ENCODE measurements at regions not wholly inside any gene's neighbourhood (a gene's known extent, or its start where the extent isn't known, plus 50 kb on each side); places are given as distances from the start of the nearest gene placed in this dataset.

DNA sequence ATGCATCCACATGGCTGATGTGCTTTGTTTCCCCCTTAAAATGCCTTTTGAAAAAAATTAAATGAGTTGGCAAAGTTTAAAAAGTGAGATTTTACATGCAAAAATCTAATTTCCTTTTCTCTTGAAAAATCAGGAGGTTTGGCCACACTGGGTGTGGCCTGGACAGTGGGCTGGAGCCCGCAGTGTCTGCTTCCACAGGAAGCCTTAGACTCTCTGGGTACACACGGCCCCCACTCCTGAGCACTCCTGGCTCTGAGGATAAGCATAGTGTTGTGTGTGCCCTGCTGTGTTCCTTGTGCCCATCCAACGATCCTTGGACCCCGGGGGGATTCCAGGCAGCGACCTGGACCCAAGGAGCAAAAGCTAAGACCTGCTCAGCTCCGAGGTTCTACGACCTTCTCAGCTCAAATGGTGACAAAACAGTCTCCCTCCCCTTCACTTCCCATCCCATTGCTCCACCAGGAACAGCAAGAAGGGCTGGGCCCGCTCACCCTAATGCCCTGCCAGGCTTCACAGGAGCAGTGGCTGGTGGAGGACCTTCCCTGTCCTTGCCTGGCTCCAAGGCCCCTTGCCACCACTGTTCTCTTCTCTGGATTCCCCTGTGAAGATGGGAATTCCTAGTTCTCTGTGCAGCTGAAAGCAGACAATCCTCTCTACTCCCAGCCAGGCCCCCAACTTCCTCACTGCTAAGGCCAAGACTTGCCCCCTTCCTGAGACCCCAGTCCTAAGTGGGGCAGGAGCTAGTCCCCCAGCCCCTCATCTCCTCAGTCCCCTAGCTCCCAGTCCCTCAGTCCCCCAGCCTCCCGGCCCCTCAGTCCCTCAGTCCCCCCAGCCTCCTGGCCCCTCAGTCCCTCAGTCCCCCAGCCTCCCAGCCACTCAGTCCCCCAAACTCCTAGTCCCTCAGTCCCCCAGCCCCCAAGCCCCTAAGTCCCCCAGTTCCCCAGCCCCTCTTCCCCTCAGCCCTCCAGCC, 395.8 kb downstream of the PTPRU start:
- SMC1A ChIA-PET (ENCODE audit: uncharacterized antibody, unreplicated experiment) = no interaction called here
- H3K79me2 ChIP-seq (ENCODE audit: control insufficient read depth, insufficient read depth, low read length) = no peaks in the 10 kb centered on the region

More for the DNA sequence above, 395.8 kb downstream of the PTPRU start:
- POLR2A ChIA-PET = no interaction called here
- CTCF ChIA-PET = no interaction called here
- FAIRE-seq = no peak
- H3K4me2 ChIP-seq (ENCODE audit: control insufficient read depth, insufficient read depth) = no peak overlapping the region
- intact Hi-C loops (cut with micrococcal nuclease; ENCODE audit: unreplicated experiment) = no loop called here
- no peaks in the 10 kb centered on the region for H3K36me3 ChIP-seq (ENCODE audit: control insufficient read depth in 2 of 2, insufficient read depth in 2 of 2, low read length in 1 of 2)
- no peaks in the 10 kb centered on the region for H4K20me1 ChIP-seq (ENCODE audit: control insufficient read depth, insufficient read depth)
- H3K4me3 ChIP-seq = no peak overlapping the region
- no peaks in the 10 kb centered on the region for H3K4me1 ChIP-seq (ENCODE audit: control insufficient read depth, insufficient read depth, low read length)
- RAD21 ChIA-PET (ENCODE audit: unreplicated experiment) = no interaction called here
- no peak overlapping the region for H3K9ac ChIP-seq (ENCODE audit: control insufficient read depth, insufficient read depth, low read length)
- no peak for DNase-seq (ENCODE audit: low read depth, low spot score)
- ATAC-seq = no peak
- WGBS (ENCODE audit: insufficient coverage, insufficient replicate concordance, low lambda C conversion rate, missing lambda C conversion rate) = 7% methylated on average over 7 of the region's 9 CpGs
- no peak overlapping the region for H2AFZ ChIP-seq (ENCODE audit: control insufficient read depth, low read depth, low read length)
- no peaks in the 10 kb centered on the region for H3K9me3 ChIP-seq (replicated peaks; ENCODE audit: control insufficient read depth, insufficient read depth, low read length)
- no TSS peak for BruUV-seq (replicated peaks)
- in situ Hi-C loops (cut with MboI) = no loop called here
- H3K27ac ChIP-seq (ENCODE audit: control insufficient read depth, insufficient read depth) = no peak overlapping the region
- TF ChIP-seq RUNX3 (IDR thresholded peaks at IDR 0.05; ENCODE audit: low read length) (no peak), POU2F2 (IDR thresholded peaks at IDR 0.05; ENCODE audit: borderline replicate concordance, low read depth, low read length) (no peak), FOS (IDR thresholded peaks at IDR 0.05; ENCODE audit: borderline replicate concordance, extremely low read depth, insufficient read length) (no peak), EED (IDR thresholded peaks at IDR 0.05; ENCODE audit: low read depth) (no peak), TBL1XR1 (IDR thresholded peaks at IDR 0.05; ENCODE audit: low read depth, low read length) (no peak), EP300 (IDR thresholded peaks at IDR 0.05; ENCODE audit: borderline replicate concordance in 1 of 2, control insufficient read depth in 1 of 2, low read depth in 2 of 2, low read length in 2 of 2) (no peak), NKRF (conservative IDR thresholded peaks at IDR 0.05) (no peak), ZBTB11 (CRISPR knock-in tag; IDR thresholded peaks at IDR 0.05) (no peak)
- TF ChIP-seq, protein P1, sequence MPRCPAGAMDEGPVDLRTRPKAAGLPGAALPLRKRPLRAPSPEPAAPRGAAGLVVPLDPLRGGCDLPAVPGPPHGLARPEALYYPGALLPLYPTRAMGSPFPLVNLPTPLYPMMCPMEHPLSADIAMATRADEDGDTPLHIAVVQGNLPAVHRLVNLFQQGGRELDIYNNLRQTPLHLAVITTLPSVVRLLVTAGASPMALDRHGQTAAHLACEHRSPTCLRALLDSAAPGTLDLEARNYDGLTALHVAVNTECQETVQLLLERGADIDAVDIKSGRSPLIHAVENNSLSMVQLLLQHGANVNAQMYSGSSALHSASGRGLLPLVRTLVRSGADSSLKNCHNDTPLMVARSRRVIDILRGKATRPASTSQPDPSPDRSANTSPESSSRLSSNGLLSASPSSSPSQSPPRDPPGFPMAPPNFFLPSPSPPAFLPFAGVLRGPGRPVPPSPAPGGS (IDR thresholded peaks at IDR 0.05; ENCODE audit: borderline replicate concordance, insufficient read depth, low read depth, low read length, poor library complexity, severe bottlenecking) = no peak
- H3K27me3 ChIP-seq (replicated peaks in 1 of 2; ENCODE audit: control insufficient read depth in 2 of 2, insufficient read depth in 2 of 2, low read length in 1 of 2) = peaks cover 2 to 5% of the 10 kb centered on the region in 2 experiments; a peak in 1 of 4 replicates
